GM10266 (cell line): ENCODE measurements at regions not wholly inside any gene's neighbourhood (a gene's known extent, or its start where the extent isn't known, plus 50 kb on each side); places are given as distances from the start of the nearest gene placed in this dataset.
"Not testable (repeated sequence)": the region's sequence is repeated elsewhere in the genome, so short reads cannot be mapped to it uniquely, and the experiment has no call there.

Experiments
- DNase-seq: peaks from one replicate; pipeline ENCODE4 v3.0.0; 2012; ENCODE audit errors: extremely low spot score
- TF ChIP-seq, protein P1 (sequence below): IDR thresholded peaks from 2 replicates; pipeline ENCODE4 v1.5.1; 2012; ENCODE audit warnings: mild to moderate bottlenecking, low read depth; ENCODE audit not compliant: control insufficient read depth, insufficient read depth; ENCODE audit errors: missing control alignments

GRCh38 chr15:26223720-26224119 lies 360.6 kb upstream of the ATP10A start:
- DNase-seq: no peak
- TF ChIP-seq, protein P1, sequence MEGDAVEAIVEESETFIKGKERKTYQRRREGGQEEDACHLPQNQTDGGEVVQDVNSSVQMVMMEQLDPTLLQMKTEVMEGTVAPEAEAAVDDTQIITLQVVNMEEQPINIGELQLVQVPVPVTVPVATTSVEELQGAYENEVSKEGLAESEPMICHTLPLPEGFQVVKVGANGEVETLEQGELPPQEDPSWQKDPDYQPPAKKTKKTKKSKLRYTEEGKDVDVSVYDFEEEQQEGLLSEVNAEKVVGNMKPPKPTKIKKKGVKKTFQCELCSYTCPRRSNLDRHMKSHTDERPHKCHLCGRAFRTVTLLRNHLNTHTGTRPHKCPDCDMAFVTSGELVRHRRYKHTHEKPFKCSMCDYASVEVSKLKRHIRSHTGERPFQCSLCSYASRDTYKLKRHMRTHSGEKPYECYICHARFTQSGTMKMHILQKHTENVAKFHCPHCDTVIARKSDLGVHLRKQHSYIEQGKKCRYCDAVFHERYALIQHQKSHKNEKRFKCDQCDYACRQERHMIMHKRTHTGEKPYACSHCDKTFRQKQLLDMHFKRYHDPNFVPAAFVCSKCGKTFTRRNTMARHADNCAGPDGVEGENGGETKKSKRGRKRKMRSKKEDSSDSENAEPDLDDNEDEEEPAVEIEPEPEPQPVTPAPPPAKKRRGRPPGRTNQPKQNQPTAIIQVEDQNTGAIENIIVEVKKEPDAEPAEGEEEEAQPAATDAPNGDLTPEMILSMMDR: no peak

DNA sequence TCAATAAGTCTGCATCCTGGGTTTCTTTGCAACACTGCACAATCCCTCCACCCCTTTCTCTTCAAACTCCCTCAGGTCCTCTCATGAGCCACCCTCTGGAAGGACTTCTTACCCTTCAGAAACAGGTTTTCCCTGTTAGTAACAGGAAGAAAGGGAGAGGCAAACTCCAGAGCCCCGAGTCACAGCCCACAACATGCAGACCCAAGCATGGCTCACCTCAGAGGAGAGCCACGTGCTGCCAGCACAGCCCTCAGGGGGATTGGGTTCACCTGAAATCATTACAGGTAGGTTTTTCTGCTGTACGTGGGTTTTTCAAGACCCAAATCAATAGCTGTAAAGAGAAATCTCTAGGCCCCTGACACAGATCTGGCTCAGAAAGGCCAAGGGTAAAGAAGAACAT lies 359.7 kb upstream of the ATP10A start:
- DNase-seq: no peak
- TF ChIP-seq, protein P1: no peak

GRCh38 chr15:26217043-26217442 lies 353.9 kb upstream of the ATP10A start:
- not testable (repeated sequence) for DNase-seq

- TF ChIP-seq, protein P1: no peak
- no peak for DNase-seq
These were observed 351.2 kb upstream of the ATP10A start for GRCh38 chr15:26214290-26214689.

DNA sequence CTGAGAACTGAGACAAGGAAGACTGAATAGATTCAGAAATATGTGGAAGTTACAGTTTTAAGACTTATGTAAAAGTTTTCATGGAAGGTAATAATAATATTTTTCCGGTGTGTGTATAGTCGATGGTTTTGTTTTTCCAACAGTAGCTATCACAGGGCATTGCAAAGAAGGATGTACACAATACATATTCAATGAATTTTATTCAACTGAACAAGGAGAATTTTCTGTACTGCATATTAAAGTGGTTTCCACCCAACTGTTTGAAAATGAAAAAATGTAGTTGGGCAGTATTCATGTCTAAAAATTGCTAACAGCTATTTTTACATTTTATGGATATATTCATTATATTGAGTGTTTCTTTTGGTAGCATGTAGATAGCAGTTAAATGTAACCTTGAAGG lies 350.3 kb upstream of the ATP10A start:
- TF ChIP-seq, protein P1: no peak
- DNase-seq: no peak

- DNase-seq: no peak
- TF ChIP-seq, protein P1: no peak
These were observed 349.0 kb upstream of the ATP10A start for GRCh38 chr15:26212109-26212508.

GRCh38 chr15:26210980-26211379 lies 347.9 kb upstream of the ATP10A start:
- TF ChIP-seq, protein P1: no peak
- no peak for DNase-seq

DNA sequence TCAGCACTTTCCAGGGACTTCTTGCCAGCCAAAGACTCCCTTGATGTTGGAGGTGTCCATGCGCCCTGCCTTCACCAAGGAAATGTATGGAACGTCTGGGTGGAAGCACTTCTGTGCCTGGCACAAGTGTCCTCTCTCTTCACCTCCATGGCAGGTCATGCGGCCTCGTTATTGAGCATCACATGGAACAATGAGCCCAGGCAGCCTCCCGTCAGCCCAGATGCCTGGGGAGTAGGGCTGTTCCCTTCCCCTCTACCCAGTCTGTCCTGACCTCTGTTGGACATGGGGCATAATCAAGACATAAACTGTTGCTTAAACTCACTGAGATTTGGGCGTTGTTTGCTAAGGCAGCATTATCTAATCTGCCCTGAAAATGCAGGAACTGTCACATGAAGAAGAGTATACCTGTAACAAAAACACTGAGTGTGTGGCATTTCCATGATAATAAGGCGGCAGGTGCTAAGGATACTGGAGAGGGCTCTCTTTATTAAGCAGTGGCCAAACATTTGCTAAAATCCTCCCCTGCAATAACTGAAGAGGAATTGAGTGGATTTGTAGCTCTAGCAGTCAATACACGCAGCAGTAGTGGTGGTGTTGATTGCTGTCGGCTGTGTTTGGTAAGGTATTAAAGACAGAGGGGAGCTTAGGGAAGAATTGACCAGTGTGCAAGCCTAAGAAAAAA lies 338.2 kb upstream of the ATP10A start:
- no peak for DNase-seq
- TF ChIP-seq, protein P1: no peak
